ENCODE measurements at regions not wholly inside any gene's neighbourhood (a gene's known extent, or its start where the extent isn't known, plus 50 kb on each side); places are given as distances from the start of the nearest gene placed in this dataset.

DNA sequence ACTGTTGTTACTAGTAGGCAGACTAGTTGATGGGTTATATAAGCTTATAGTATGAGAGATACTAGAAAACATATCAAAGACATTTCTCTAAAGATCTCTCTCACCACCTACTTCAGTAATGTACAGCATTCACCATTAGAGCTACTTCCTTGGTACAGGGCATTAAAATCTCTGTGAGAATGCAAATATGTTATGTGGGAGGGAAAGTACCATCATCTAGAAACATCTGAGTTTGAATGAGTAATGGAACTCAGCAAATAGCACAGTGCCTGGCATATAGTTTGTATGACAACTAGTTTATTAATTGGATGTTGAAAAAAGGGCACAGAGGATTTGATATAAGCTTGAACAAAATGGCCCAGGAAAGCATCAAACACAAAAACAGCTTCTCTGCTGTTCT is 211.1 kb downstream of the GLUD2 start:
- ATAC-seq = no peak
- Histone ChIP-seq H3K27me3 (replicated peaks in 1 of 2; ENCODE audit: control insufficient read depth in 2 of 2, insufficient read depth in 2 of 2, low read length in 1 of 2) (no peaks in the 10 kb centered on the region), H3K9ac (ENCODE audit: control insufficient read depth, insufficient read depth, low read length) (no peak overlapping the region), H2AFZ (ENCODE audit: control insufficient read depth, low read depth, low read length) (no peak overlapping the region), H3K9me3 (replicated peaks; ENCODE audit: control insufficient read depth, insufficient read depth, low read length) (no peaks in the 10 kb centered on the region), H4K20me1 (ENCODE audit: control insufficient read depth, insufficient read depth) (no peaks in the 10 kb centered on the region), H3K27ac (ENCODE audit: control insufficient read depth, insufficient read depth) (no peak overlapping the region), H3K4me3 (no peak overlapping the region), H3K4me2 (ENCODE audit: control insufficient read depth, insufficient read depth) (no peak overlapping the region), H3K36me3 (ENCODE audit: control insufficient read depth in 2 of 2, insufficient read depth in 2 of 2, low read length in 1 of 2) (no peaks in the 10 kb centered on the region), H3K4me1 (ENCODE audit: control insufficient read depth, insufficient read depth, low read length) (no peaks in the 10 kb centered on the region), H3K79me2 (ENCODE audit: control insufficient read depth, insufficient read depth, low read length) (no peaks in the 10 kb centered on the region)
- DNase-seq (ENCODE audit: low read depth, low spot score) = no peak
- TF ChIP-seq GATAD2B (conservative IDR thresholded peaks at IDR 0.05; ENCODE audit: low read depth) (no peak), LARP7 (IDR thresholded peaks at IDR 0.05) (no peak), WRNIP1 (IDR thresholded peaks at IDR 0.05; ENCODE audit: borderline replicate concordance, low read depth, low read length) (no peak), GABPA (IDR thresholded peaks at IDR 0.05; ENCODE audit: low read depth) (no peak), NR2C1 (IDR thresholded peaks at IDR 0.05) (no peak), MXI1 (IDR thresholded peaks at IDR 0.05; ENCODE audit: low read depth, low read length) (no peak), RAD21 (IDR thresholded peaks at IDR 0.05; ENCODE audit: insufficient read depth, low read depth, low read length) (no peak), ETV6 (conservative IDR thresholded peaks at IDR 0.05 in 1 of 2, IDR thresholded peaks at IDR 0.05 in 1 of 2; ENCODE audit: borderline replicate concordance in 1 of 2, low read depth in 1 of 2) (no peak), IKZF1 (conservative IDR thresholded peaks at IDR 0.05) (no peak)
- TF ChIP-seq, protein P1, sequence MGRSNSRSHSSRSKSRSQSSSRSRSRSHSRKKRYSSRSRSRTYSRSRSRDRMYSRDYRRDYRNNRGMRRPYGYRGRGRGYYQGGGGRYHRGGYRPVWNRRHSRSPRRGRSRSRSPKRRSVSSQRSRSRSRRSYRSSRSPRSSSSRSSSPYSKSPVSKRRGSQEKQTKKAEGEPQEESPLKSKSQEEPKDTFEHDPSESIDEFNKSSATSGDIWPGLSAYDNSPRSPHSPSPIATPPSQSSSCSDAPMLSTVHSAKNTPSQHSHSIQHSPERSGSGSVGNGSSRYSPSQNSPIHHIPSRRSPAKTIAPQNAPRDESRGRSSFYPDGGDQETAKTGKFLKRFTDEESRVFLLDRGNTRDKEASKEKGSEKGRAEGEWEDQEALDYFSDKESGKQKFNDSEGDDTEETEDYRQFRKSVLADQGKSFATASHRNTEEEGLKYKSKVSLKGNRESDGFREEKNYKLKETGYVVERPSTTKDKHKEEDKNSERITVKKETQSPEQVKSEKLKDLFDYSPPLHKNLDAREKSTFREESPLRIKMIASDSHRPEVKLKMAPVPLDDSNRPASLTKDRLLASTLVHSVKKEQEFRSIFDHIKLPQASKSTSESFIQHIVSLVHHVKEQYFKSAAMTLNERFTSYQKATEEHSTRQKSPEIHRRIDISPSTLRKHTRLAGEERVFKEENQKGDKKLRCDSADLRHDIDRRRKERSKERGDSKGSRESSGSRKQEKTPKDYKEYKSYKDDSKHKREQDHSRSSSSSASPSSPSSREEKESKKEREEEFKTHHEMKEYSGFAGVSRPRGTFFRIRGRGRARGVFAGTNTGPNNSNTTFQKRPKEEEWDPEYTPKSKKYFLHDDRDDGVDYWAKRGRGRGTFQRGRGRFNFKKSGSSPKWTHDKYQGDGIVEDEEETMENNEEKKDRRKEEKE (IDR thresholded peaks at IDR 0.05) = no peak
- in situ Hi-C loops (cut with MboI) = no loop called here
- ChIA-PET RAD21 (ENCODE audit: unreplicated experiment) (interaction anchor here (0.6 kb wide), 1 partner anchor 1165 kb away, joined by 4 read pairs; no protein-coding TSS in a partner anchor), POLR2A (no interaction called here), CTCF (interaction anchor here (0.9 to 1.4 kb wide), 2 partner anchors 15 to 50 kb away, joined by 3 read pairs; no protein-coding TSS in a partner anchor), SMC1A (ENCODE audit: uncharacterized antibody, unreplicated experiment) (interaction anchor here (0.8 to 1.5 kb wide), 4 partner anchors 24 to 468 kb away, joined by 3 read pairs; no protein-coding TSS in a partner anchor)
- intact Hi-C loops (cut with micrococcal nuclease; ENCODE audit: unreplicated experiment) = no loop called here
- FAIRE-seq = no peak
- BruUV-seq (replicated peaks) = no TSS peak

Data from GM12878 (cell line).